Activated CD4-positive, alpha-beta T cell treated with anti-CD3 and anti-CD28 coated beads, Interleukin-2, amount 10 ng/mL, durations not matched to agents 7 days and 5 days (primary cell): ENCODE measurements at regions not wholly inside any gene's neighbourhood (a gene's known extent, or its start where the extent isn't known, plus 50 kb on each side); places are given as distances from the start of the nearest gene placed in this dataset.

ENCODE experiments used
- CTCF ChIA-PET: fragments of 350-600 bp; sonication (Branson Sonifier 250); formaldehyde crosslinking; loops from one replicate; lab custom pipeline; 2021; ENCODE audit warnings: antibody characterized with exemption; lab: Charles Lee
- POLR2A ChIA-PET: fragments of 350-600 bp; sonication (Branson Sonifier 250); formaldehyde crosslinking; loops from one replicate; lab custom pipeline; 2021; ENCODE audit warnings: antibody characterized with exemption; lab: Charles Lee
- DNase-seq: peaks from one replicate; pipeline ENCODE4 v3.0.0-alpha.2; 2020
- H3K27ac Mint-ChIP-seq: one replicate; pipeline ENCODE4 v1.8.0; 2021; ENCODE audit warnings: mild to moderate bottlenecking, moderate library complexity, mixed read lengths
- H3K27me3 Mint-ChIP-seq: one replicate; pipeline ENCODE4 v1.8.0; 2021; ENCODE audit warnings: mixed read lengths
- H3K36me3 Mint-ChIP-seq: one replicate; pipeline ENCODE4 v1.8.0; 2021; ENCODE audit warnings: low read depth, mixed read lengths
- H3K4me1 Mint-ChIP-seq: one replicate; pipeline ENCODE4 v1.8.0; 2021; ENCODE audit warnings: mixed read lengths
- H3K4me3 Mint-ChIP-seq: one replicate; pipeline ENCODE4 v1.8.0; 2021; ENCODE audit warnings: mild to moderate bottlenecking, moderate library complexity, mixed read lengths
- H3K9me3 Mint-ChIP-seq: one replicate; pipeline ENCODE4 v1.8.0; 2021; ENCODE audit warnings: mixed read lengths

DNA sequence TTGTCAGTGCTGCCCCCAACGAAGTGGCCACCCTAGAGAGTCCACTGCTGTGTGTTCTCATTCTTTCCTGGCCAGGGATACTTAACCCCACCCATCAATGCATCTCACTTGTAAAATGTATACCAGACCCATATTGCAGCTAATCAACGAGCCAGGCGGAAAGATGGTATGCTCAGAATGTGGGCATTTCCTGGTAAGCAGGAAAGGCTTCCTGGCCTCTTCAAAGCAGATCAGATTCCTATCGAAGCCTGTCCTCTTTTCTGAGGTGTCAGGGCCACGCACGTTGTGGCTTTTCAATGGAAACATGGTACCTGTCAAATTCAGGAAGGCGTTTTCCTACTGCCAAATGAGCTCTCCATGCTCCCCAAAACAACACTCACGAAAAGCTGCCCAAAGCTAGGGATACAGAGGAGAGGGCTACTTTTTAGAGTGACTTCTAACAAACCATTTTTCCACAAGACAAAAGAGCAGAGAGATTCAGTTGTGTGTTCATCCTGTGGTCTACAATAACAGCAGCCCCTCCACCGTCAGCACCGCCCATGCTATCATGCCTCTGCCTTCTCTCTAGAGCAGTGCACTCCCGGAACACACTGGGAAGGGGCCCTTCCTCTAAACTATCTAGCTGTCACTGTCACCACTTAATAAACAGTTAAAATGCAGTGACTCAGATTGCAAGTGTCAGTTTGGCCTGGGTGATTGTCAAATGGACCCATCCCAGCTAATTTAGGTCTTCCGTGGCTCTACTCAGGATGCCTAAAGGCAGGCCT is 535.1 kb downstream of the RNF144A start:
- Mint-ChIP-seq H3K27me3 (no peaks in the 10 kb centered on the region), H3K27ac (peak overlapping the region; percentile 94), H3K36me3 (peaks cover 5% of the 10 kb centered on the region), H3K4me3 (no peak overlapping the region), H3K4me1 (peaks cover 67% of the 10 kb centered on the region), H3K9me3 (peaks cover 11% of the 10 kb centered on the region)
- DNase-seq: peak; percentile 31
- ChIA-PET CTCF (interaction anchor here (0.7 to 1.8 kb wide), 9 partner anchors 9 to 1229 kb away, joined by 3 to 10 read pairs (median 4); partner anchors contain the start of gene ID2), POLR2A (no interaction called here)

DNA sequence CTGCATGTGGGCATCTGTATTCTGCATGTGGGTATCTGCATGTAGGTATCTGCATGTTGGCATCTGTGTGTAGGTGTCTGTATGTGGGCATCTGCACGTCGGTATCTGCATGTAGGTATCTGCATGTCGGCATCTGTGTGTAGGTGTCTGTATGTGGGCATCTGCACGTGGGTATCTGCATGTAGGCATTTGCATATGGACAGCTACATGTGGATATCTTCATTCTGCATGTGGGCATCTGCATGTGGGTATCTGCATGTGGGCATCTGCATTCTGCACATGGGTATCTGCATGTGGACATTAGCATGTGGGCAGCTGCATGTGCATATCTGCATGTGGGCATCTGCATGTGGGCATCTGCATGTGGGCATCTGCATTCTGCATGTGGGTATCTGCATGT is 537.4 kb downstream of the RNF144A start:
- Mint-ChIP-seq H3K4me3 (no peak overlapping the region), H3K4me1 (peaks cover 54% of the 10 kb centered on the region), H3K9me3 (peaks cover 8% of the 10 kb centered on the region), H3K27me3 (no peaks in the 10 kb centered on the region), H3K27ac (no peak overlapping the region), H3K36me3 (peaks cover 3% of the 10 kb centered on the region)
- CTCF ChIA-PET: interaction anchor here (0.9 to 2.6 kb wide), 3 partner anchors 10 to 19 kb away, joined by 3 to 8 read pairs (median 3); no protein-coding TSS in a partner anchor
- DNase-seq: no peak
- POLR2A ChIA-PET: no interaction called here

- H3K27ac Mint-ChIP-seq: no peak overlapping the region
- H3K9me3 Mint-ChIP-seq: peaks cover 8% of the 10 kb centered on the region
- no peaks in the 10 kb centered on the region for H3K27me3 Mint-ChIP-seq
- CTCF ChIA-PET: interaction anchor here (0.8 to 2.6 kb wide), 5 partner anchors 11 to 268 kb away, joined by 3 to 8 read pairs (median 3); no protein-coding TSS in a partner anchor
- peaks cover 3% of the 10 kb centered on the region for H3K36me3 Mint-ChIP-seq
- no peak overlapping the region for H3K4me3 Mint-ChIP-seq
- no peak for DNase-seq
- POLR2A ChIA-PET: no interaction called here
- H3K4me1 Mint-ChIP-seq: peaks cover 33% of the 10 kb centered on the region
Observed at GRCh38 chr2:7456762-7457161, 539.5 kb downstream of the RNF144A start.

- H3K36me3 Mint-ChIP-seq: peaks cover 2% of the 10 kb centered on the region
- POLR2A ChIA-PET: interaction anchor here (0.6 kb wide), 1 partner anchor 309 kb away, joined by 3 read pairs; no protein-coding TSS in a partner anchor
- H3K4me1 Mint-ChIP-seq: peaks cover 20% of the 10 kb centered on the region
Observed at GRCh38 chr2:7458066-7458465, 540.9 kb downstream of the RNF144A start.

GRCh38 chr2:7467782-7468447 is 550.7 kb downstream of the RNF144A start:
- Mint-ChIP-seq H3K4me1 (peaks cover 21% of the 10 kb centered on the region), H3K27ac (peak overlapping the region; percentile 81), H3K9me3 (peaks cover 15% of the 10 kb centered on the region), H3K27me3 (no peaks in the 10 kb centered on the region), H3K4me3 (no peak overlapping the region), H3K36me3 (peaks cover 4% of the 10 kb centered on the region)
- CTCF ChIA-PET: interaction anchor here (1.0 to 1.6 kb wide), 3 partner anchors 12 to 17 kb away, joined by 3 read pairs; no protein-coding TSS in a partner anchor
- peak; percentile 38 for DNase-seq
- POLR2A ChIA-PET: no interaction called here

More at GRCh38 chr2:7458066-7458465, 540.9 kb downstream of the RNF144A start:
- Mint-ChIP-seq H3K27ac (no peak overlapping the region), H3K27me3 (no peaks in the 10 kb centered on the region), H3K4me3 (no peak overlapping the region), H3K9me3 (peaks cover 7% of the 10 kb centered on the region)
- CTCF ChIA-PET: interaction anchor here (0.9 kb wide), 1 partner anchor 9 kb away, joined by 3 read pairs; no protein-coding TSS in a partner anchor
- DNase-seq: no peak

DNA sequence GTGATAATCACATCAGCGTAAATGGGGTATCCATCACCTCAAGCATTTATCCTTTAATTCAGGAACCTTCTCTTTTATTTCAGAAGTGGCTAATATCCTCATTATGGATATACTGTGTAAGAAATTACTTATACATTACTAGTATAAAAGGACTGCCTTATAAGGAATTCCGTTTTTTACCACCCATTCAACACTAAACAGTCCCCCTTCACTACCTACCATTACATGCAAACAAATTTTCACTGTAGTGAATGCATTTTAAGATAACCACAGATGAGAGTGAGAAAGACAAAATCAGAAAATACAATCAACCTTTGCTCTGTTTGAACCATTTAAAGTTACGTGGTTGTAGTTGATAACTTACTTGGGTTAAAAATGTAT is 551.2 kb downstream of the RNF144A start:
- Mint-ChIP-seq H3K4me1 (peaks cover 21% of the 10 kb centered on the region), H3K36me3 (peaks cover 4% of the 10 kb centered on the region), H3K4me3 (no peak overlapping the region), H3K27ac (peak overlapping the region; percentile 47), H3K27me3 (no peaks in the 10 kb centered on the region), H3K9me3 (peaks cover 13% of the 10 kb centered on the region)
- ChIA-PET POLR2A (no interaction called here), CTCF (interaction anchor here (0.8 to 1.1 kb wide), 2 partner anchors 13 to 17 kb away, joined by 3 read pairs; no protein-coding TSS in a partner anchor)
- DNase-seq: no peak

- no peak for DNase-seq
- Mint-ChIP-seq H3K27ac (no peak overlapping the region), H3K9me3 (peaks cover 10% of the 10 kb centered on the region), H3K4me3 (no peak overlapping the region), H3K36me3 (peaks cover 4% of the 10 kb centered on the region), H3K27me3 (no peaks in the 10 kb centered on the region), H3K4me1 (peaks cover 21% of the 10 kb centered on the region)
- ChIA-PET CTCF (interaction anchor here (0.8 to 1.1 kb wide), 2 partner anchors 13 to 17 kb away, joined by 3 read pairs; no protein-coding TSS in a partner anchor), POLR2A (no interaction called here)
Observed at GRCh38 chr2:7468955-7469354, 551.7 kb downstream of the RNF144A start.

DNA sequence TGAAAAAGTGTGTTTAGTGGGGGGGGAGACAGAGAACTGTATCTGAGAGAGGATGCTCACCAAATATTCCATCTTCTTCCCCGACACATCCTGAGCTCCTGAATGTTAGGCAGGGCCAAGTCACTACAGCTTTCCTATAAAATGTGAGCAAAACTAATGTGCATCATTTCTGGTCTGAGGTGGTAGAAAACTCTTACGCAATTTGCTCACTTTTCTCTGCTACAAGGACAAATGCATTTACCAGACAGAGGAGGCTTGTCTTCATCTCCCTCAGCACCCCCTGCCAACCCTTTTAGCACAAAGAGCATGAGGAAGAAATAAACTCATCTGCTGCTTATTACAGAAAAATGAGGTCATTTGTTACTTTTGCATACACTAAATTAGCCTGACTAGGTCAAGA is 554.0 kb downstream of the RNF144A start:
- H3K36me3 Mint-ChIP-seq: peaks cover 4% of the 10 kb centered on the region
- no peak overlapping the region for H3K27ac Mint-ChIP-seq
- H3K4me1 Mint-ChIP-seq: peaks cover 21% of the 10 kb centered on the region
- no peak for DNase-seq
- ChIA-PET POLR2A (no interaction called here), CTCF (no interaction called here)
- H3K4me3 Mint-ChIP-seq: no peak overlapping the region
- H3K9me3 Mint-ChIP-seq: peaks cover 12% of the 10 kb centered on the region
- H3K27me3 Mint-ChIP-seq: no peaks in the 10 kb centered on the region

GRCh38 chr2:7472465-7472864 is 555.3 kb downstream of the RNF144A start:
- peaks cover 12% of the 10 kb centered on the region for H3K9me3 Mint-ChIP-seq
- no peak overlapping the region for H3K4me3 Mint-ChIP-seq
- no peak overlapping the region for H3K27ac Mint-ChIP-seq
- no peak for DNase-seq
- peaks cover 29% of the 10 kb centered on the region for H3K4me1 Mint-ChIP-seq
- H3K27me3 Mint-ChIP-seq: no peaks in the 10 kb centered on the region
- POLR2A ChIA-PET: no interaction called here
- CTCF ChIA-PET: interaction anchor here (1.4 to 1.5 kb wide), 2 partner anchors 9 to 17 kb away, joined by 3 read pairs; no protein-coding TSS in a partner anchor
- H3K36me3 Mint-ChIP-seq: peaks cover 4% of the 10 kb centered on the region

DNA sequence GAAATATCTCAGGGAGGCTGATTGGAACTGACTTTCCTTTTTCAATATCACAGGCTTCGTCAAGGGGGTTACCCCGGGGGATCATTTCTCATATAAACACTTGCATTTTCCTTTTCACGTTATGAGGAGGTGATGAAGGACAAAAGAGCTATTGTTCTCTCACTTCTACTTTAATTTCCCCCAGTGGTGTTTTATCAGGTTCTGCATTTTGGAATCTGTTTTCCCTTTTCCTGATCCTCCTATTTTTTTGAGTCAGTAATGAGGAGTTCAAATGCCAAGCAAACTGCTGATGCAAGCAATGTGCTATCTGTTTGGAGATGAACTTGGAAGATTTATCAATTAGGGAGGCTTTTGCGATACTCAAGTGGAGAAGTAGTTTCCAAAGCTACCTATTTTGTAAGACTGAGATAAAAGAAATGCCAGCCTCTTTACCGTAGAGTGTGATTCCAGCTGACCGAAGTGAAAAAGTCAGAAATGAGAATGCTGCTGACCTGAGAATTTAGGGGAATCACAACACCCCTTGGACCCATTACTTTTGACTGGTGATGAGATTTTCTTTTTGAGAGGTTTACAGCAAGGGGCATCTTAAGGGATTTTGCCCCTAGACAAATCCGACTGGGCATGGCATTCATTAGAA is 556.0 kb downstream of the RNF144A start:
- Mint-ChIP-seq H3K9me3 (peaks cover 8% of the 10 kb centered on the region), H3K27ac (no peak overlapping the region), H3K4me1 (peaks cover 23% of the 10 kb centered on the region), H3K4me3 (no peak overlapping the region), H3K27me3 (no peaks in the 10 kb centered on the region), H3K36me3 (peaks cover 4% of the 10 kb centered on the region)
- ChIA-PET POLR2A (no interaction called here), CTCF (interaction anchor here (0.6 to 1.5 kb wide), 3 partner anchors 9 to 1424 kb away, joined by 3 read pairs; no protein-coding TSS in a partner anchor)
- DNase-seq: no peak

DNA sequence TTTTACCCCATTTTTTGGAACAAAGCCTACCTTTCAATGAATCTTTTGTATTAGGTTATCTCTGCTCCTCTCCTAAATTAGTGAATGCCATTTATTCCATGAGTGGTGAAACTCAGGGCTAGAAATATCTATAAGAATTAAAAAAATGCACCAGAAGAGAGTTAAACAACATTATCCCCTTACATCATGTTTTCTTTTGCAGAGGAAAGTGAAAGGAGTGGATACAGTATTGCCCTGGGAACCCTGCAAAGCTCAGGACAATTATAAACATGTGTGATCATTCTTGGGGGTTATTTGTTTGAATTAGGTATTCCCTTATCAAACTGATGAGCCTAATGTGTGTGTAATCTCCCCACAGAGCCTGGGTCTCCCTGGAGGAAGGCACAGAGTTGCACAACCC is 559.2 kb downstream of the RNF144A start:
- peaks cover 11% of the 10 kb centered on the region for H3K4me1 Mint-ChIP-seq
- ChIA-PET POLR2A (no interaction called here), CTCF (interaction anchor here (1.2 kb wide), 1 partner anchor 10 kb away, joined by 3 read pairs; no protein-coding TSS in a partner anchor)
- H3K27me3 Mint-ChIP-seq: no peaks in the 10 kb centered on the region
- H3K36me3 Mint-ChIP-seq: peaks cover 2% of the 10 kb centered on the region
- no peak for DNase-seq
- H3K9me3 Mint-ChIP-seq: peaks cover 8% of the 10 kb centered on the region
- H3K4me3 Mint-ChIP-seq: no peak overlapping the region
- no peak overlapping the region for H3K27ac Mint-ChIP-seq

DNA sequence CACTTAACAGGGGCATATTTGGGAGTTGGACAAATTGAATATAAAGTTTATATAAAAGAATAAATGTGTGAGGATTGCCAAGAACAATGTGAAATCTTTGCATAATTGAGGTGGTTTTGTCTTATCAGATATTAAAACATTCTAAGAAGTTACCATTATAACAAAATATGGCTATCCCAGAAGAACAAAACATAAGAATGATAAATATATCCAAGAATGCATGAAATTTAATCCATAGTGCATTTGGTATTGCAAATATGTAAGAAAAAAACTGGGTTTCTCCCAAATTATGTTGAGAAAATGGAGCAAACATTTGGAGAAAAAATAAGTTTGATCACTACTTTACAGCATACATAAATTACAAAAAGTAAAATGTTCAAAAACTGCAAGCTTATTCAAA is 562.4 kb downstream of the RNF144A start:
- CTCF ChIA-PET: no interaction called here

More for the DNA sequence above, 562.4 kb downstream of the RNF144A start:
- H3K27ac Mint-ChIP-seq: no peak overlapping the region
- POLR2A ChIA-PET: interaction anchor here (0.7 kb wide), 1 partner anchor 204 kb away, joined by 3 read pairs; no protein-coding TSS in a partner anchor
- H3K27me3 Mint-ChIP-seq: no peaks in the 10 kb centered on the region
- no peak for DNase-seq
- peaks cover 14% of the 10 kb centered on the region for H3K36me3 Mint-ChIP-seq
- H3K9me3 Mint-ChIP-seq: peaks cover 16% of the 10 kb centered on the region
- H3K4me3 Mint-ChIP-seq: no peak overlapping the region
- peaks cover 10% of the 10 kb centered on the region for H3K4me1 Mint-ChIP-seq
